Hepatocyte (in vitro differentiated cells): ENCODE measurements at regions not wholly inside any gene's neighbourhood (a gene's known extent, or its start where the extent isn't known, plus 50 kb on each side); places are given as distances from the start of the nearest gene placed in this dataset.

Source experiments
- EZH2 ChIP-seq: fragments of 200-600 bp; sonication (generic); IDR thresholded peaks from 2 replicates; pipeline ENCODE4 v1.6.1; 2016; ENCODE audit warnings: antibody characterized with exemption, mild to moderate bottlenecking, borderline replicate concordance
- EZH2phosphoT487 ChIP-seq: fragments of 200-600 bp; sonication (generic); IDR thresholded peaks from one replicate; pipeline ENCODE4 v1.6.1; 2018; ENCODE audit warnings: antibody characterized with exemption, mild to moderate bottlenecking, low read depth, moderate library complexity; ENCODE audit not compliant: unreplicated experiment, severe bottlenecking
- TF ChIP-seq, protein P1 (sequence below): fragments of 200-600 bp; sonication (generic); IDR thresholded peaks from 2 replicates; pipeline ENCODE4 v1.5.1; 2016; ENCODE audit warnings: antibody characterized with exemption, mild to moderate bottlenecking; ENCODE audit not compliant: poor library complexity

- TF ChIP-seq, protein P1, sequence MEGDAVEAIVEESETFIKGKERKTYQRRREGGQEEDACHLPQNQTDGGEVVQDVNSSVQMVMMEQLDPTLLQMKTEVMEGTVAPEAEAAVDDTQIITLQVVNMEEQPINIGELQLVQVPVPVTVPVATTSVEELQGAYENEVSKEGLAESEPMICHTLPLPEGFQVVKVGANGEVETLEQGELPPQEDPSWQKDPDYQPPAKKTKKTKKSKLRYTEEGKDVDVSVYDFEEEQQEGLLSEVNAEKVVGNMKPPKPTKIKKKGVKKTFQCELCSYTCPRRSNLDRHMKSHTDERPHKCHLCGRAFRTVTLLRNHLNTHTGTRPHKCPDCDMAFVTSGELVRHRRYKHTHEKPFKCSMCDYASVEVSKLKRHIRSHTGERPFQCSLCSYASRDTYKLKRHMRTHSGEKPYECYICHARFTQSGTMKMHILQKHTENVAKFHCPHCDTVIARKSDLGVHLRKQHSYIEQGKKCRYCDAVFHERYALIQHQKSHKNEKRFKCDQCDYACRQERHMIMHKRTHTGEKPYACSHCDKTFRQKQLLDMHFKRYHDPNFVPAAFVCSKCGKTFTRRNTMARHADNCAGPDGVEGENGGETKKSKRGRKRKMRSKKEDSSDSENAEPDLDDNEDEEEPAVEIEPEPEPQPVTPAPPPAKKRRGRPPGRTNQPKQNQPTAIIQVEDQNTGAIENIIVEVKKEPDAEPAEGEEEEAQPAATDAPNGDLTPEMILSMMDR = no peak
- TF ChIP-seq EZH2 (no peak), EZH2phosphoT487 (no peak)
These were observed 516.2 kb downstream of the CDH26 start for GRCh38 chr20:60474385-60474910.
